Gastroesophageal sphincter (tissue), 4 donors: ENCODE measurements at regions not wholly inside any gene's neighbourhood (a gene's known extent, or its start where the extent isn't known, plus 50 kb on each side); places are given as distances from the start of the nearest gene placed in this dataset.

Experiments used
- ATAC-seq: fragments of 150-250 bp; one replicate; pipeline ENCODE4 v1.9.1; 2016; ENCODE audit warnings: mild to moderate bottlenecking, moderate library complexity
- H3K27ac ChIP-seq, 4 donors: fragments of 200-600 bp; sonication (generic) in 3 of 4; 1 replicate in 3 of 4; 2 replicates in 1 of 4; pipeline ENCODE4 v1.5.1; 2016 to 2019
- H3K27me3 ChIP-seq: fragments of 200-600 bp; sonication (generic); one replicate; pipeline ENCODE4 v1.5.1; 2019
- H3K36me3 ChIP-seq, 2 donors: fragments of 200-600 bp; sonication (generic); one replicate each; pipeline ENCODE4 v1.5.1; 2019; ENCODE audit warnings: control low read depth in 1 of 2
- H3K4me1 ChIP-seq, 3 donors: fragments of 200-600 bp; sonication (generic); 1 replicate in 2 of 3; 2 replicates in 1 of 3; pipeline ENCODE4 v1.5.1; 2016 to 2019; ENCODE audit warnings: control low read depth in 2 of 3
- H3K4me3 ChIP-seq, 2 donors: fragments of 200-600 bp; sonication (generic); one replicate each; pipeline ENCODE4 v1.5.1; 2019; ENCODE audit warnings: mild to moderate bottlenecking in 1 of 2, moderate library complexity in 1 of 2
- H3K9me3 ChIP-seq, 3 donors: fragments of 200-600 bp; sonication (generic); one replicate each; pipeline ENCODE4 v1.5.1; 2017 to 2019; ENCODE audit warnings: control low read depth in 2 of 3
- EP300 ChIP-seq: sonication (generic); formaldehyde crosslinking; IDR thresholded peaks from one replicate; pipeline ENCODE4 v1.6.1; 2017; ENCODE audit warnings: antibody characterized with exemption, mild to moderate bottlenecking
- POLR2A ChIP-seq, 2 donors: fragments of 450-650 bp; IDR thresholded peaks; one replicate each; pipeline ENCODE4 v1.6.1; 2017; ENCODE audit warnings: antibody characterized with exemption in 2 of 2, mild to moderate bottlenecking in 2 of 2, moderate library complexity in 1 of 2
- POLR2AphosphoS5 ChIP-seq: sonication (generic); formaldehyde crosslinking; IDR thresholded peaks from one replicate; pipeline ENCODE4 v1.6.1; 2017; ENCODE audit warnings: antibody characterized with exemption
- WGBS, 2 donors: methylation state at CpG; one replicate each; pipeline ENCODE4 v1.1.5; 2018; ENCODE audit warnings: low coverage in 1 of 2; 5-methylcytosine and 5-hydroxymethylcytosine counted together
- TF ChIP-seq, protein P1 (sequence below), 4 experiments: fragments of 200-600 bp in 2 of 4; fragments of 450-650 bp in 2 of 4; sonication (generic) in 1 of 4; IDR thresholded peaks; one replicate each; pipeline ENCODE4 v1.5.1; 2017 to 2019; ENCODE audit warnings: antibody characterized with exemption in 4 of 4, mild to moderate bottlenecking in 2 of 4, moderate library complexity in 2 of 4

DNA sequence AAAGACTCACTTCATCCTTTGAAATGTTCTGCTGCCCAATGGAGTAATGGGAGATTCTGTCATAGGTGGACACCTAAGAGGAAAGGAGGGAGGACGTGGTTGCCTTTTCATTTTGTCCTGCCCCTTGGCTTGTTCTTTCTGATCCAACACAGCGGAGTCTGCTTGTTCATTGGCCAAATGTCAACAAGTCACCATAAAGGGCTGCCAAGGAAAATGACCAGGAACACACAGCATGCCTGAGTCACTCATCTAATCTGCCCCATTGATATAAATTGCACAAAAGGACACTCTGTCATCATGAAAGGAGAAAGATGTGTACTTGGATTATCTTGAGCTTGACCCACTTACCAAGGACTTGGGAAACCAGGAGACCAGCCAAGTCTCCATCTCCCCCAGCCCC, 422.9 kb downstream of the SETD4 start:
- Histone ChIP-seq H3K4me3 (no peak overlapping the region), H3K36me3 (no peaks in the 10 kb centered on the region), H3K4me1 (no peaks in the 10 kb centered on the region), H3K27me3 (peaks cover 28% of the 10 kb centered on the region), H3K27ac (no peak overlapping the region), H3K9me3 (no peaks in the 10 kb centered on the region)
- ATAC-seq = peak; percentile 39
- whole genome bisulfite sequencing, 2 donors = 60 to 63% methylated on average over 1 to 2 of the region's 2 CpGs
- TF ChIP-seq, protein P1, sequence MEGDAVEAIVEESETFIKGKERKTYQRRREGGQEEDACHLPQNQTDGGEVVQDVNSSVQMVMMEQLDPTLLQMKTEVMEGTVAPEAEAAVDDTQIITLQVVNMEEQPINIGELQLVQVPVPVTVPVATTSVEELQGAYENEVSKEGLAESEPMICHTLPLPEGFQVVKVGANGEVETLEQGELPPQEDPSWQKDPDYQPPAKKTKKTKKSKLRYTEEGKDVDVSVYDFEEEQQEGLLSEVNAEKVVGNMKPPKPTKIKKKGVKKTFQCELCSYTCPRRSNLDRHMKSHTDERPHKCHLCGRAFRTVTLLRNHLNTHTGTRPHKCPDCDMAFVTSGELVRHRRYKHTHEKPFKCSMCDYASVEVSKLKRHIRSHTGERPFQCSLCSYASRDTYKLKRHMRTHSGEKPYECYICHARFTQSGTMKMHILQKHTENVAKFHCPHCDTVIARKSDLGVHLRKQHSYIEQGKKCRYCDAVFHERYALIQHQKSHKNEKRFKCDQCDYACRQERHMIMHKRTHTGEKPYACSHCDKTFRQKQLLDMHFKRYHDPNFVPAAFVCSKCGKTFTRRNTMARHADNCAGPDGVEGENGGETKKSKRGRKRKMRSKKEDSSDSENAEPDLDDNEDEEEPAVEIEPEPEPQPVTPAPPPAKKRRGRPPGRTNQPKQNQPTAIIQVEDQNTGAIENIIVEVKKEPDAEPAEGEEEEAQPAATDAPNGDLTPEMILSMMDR (IDR thresholded peaks at IDR 0.05) = no peak
- TF ChIP-seq POLR2AphosphoS5 = no peak
- no peak for TF ChIP-seq POLR2A (IDR thresholded peaks at IDR 0.05)
- TF ChIP-seq EP300 = no peak

DNA sequence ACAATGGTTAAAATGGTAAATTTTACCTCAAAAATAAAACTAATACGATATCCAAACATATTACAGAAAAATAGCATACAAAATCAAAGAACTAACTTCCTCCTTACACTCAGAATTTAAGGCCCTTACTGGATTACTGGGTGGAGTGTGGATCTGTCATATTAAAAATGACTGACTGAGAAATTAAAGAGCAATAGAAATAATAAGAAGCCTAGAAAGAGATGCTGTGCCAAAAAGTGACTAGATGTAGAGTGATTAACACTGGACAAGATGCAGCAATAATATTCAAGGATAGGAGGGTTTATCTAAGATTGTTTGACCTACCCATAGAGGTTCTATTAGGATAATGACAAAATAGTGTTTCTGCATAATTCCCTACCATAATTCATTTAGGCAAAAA, 424.3 kb downstream of the SETD4 start:
- WGBS, 2 donors = 60 to 78% methylated on average over 1 of the region's 1 CpG
- TF ChIP-seq POLR2AphosphoS5 (no peak), EP300 (no peak)
- ATAC-seq = no peak
- Histone ChIP-seq H3K27me3 (peaks cover 23% of the 10 kb centered on the region), H3K4me1 (no peaks in the 10 kb centered on the region), H3K36me3 (no peaks in the 10 kb centered on the region), H3K27ac (no peak overlapping the region), H3K9me3 (no peaks in the 10 kb centered on the region), H3K4me3 (no peak overlapping the region)

DNA sequence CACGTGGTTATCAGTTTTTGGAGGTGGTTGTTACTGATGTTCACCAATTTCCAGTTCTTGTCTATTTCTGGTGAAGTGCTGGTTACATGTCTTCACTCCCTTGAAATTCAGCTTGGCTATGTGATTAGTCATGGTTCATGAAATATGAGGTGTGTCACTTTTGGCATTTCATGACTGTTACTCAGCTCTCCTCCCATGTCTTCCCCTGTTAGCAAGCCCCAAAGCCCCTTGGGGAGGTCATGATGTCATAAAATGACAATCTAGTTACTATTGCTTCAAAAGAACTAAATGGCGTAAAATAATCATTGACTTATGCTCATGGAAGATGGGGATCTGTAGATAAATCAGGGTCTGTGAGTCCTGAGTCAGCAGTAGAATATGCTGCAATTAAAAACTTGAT, 425.1 kb downstream of the SETD4 start:
- 50 to 78% methylated on average over 1 to 2 of the region's 2 CpGs for WGBS, 2 donors
- H3K4me3 ChIP-seq = no peak overlapping the region
- no peaks in the 10 kb centered on the region for H3K9me3 ChIP-seq
- ATAC-seq = peak; percentile 58
- H3K36me3 ChIP-seq = no peaks in the 10 kb centered on the region
- no peak for TF ChIP-seq POLR2A (IDR thresholded peaks at IDR 0.05)
- TF ChIP-seq, protein P1 (IDR thresholded peaks at IDR 0.05) = no peak
- no peak for TF ChIP-seq POLR2AphosphoS5
- no peak for TF ChIP-seq EP300
- no peaks in the 10 kb centered on the region for H3K4me1 ChIP-seq
- no peak overlapping the region for H3K27ac ChIP-seq
- peaks cover 23% of the 10 kb centered on the region for H3K27me3 ChIP-seq

DNA sequence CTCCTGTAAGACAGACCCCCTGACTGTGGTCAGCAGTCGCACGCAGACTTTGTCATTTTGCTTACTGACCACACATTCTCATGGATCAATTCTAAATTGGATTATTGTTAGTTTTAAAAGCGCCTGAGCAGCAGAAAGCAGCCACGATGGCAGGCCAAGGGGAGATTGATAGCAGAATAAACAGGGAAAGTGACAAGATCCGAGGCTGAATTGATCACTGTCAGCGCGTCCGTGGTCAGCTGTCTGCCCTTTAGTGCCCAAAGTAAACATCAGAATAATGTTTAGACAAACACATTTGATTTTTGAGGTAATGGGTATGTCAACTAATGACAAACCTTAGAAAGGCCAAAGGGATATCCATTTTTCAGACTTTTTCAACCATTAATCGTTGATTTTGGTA, 426.8 kb downstream of the SETD4 start:
- peaks cover 20% of the 10 kb centered on the region for H3K27me3 ChIP-seq
- H3K36me3 ChIP-seq = no peaks in the 10 kb centered on the region
- no peak overlapping the region for H3K27ac ChIP-seq
- WGBS, 2 donors = 48 to 58% methylated on average over 9 of the region's 9 CpGs
- H3K4me3 ChIP-seq = no peak overlapping the region
- H3K4me1 ChIP-seq = no peaks in the 10 kb centered on the region
- ATAC-seq = no peak
- TF ChIP-seq POLR2AphosphoS5 = no peak
- TF ChIP-seq, protein P1 (IDR thresholded peaks at IDR 0.05) = no peak
- no peak for TF ChIP-seq POLR2A (IDR thresholded peaks at IDR 0.05)
- TF ChIP-seq EP300 = no peak
- H3K9me3 ChIP-seq = no peaks in the 10 kb centered on the region

DNA sequence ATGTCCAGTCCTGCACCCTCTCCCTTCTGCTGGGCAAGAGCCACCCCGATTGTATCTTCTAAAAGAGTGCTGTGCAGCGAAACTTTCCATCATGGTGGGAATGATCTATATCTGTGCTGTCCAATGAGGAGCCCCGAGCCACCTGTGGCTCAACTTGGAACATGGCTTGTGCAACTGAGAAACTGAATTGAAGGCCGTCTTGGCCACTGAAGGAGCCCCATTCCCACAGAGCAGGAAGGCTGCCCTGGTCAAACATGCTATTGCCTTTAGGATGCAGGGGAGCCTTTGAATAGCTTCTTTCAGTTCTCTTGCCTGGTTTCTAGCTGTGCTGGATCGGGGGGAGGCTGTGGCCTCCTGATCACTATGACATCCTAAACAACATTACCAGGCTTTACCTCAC, 427.6 kb downstream of the SETD4 start:
- no peak for ATAC-seq
- TF ChIP-seq POLR2A (IDR thresholded peaks at IDR 0.05) (no peak), EP300 (no peak), POLR2AphosphoS5 (no peak)
- TF ChIP-seq, protein P1 (IDR thresholded peaks at IDR 0.05) = no peak
- Histone ChIP-seq H3K9me3 (no peaks in the 10 kb centered on the region), H3K27ac (no peak overlapping the region), H3K36me3 (no peaks in the 10 kb centered on the region), H3K4me1 (no peaks in the 10 kb centered on the region), H3K27me3 (peaks cover 15% of the 10 kb centered on the region), H3K4me3 (no peak overlapping the region)
- WGBS, 2 donors = 77 to 83% methylated on average over 3 to 4 of the region's 5 CpGs

DNA sequence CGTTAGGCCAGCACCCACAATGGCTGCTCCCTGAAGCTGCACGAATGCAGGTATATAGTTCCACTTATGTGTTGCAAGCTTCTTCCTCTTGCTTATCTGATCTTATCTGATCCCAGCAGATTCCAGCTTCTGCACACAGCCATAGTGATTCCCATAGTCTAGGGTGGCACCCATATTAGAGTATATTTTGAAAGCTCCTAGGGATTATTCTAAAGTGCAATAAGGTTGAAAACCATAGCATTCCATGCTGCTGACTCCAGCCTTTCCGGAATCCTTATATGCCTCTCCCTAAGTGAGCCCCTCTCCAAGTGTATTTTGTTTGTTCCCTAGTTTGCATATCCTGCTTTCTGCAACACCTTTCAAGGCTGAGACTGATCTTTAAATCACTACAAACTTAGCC, 432.0 kb downstream of the SETD4 start:
- no peak for ATAC-seq
- no peak overlapping the region for H3K27ac ChIP-seq
- no peaks in the 10 kb centered on the region for H3K36me3 ChIP-seq
- WGBS, 2 donors = 71 to 100% methylated on average over 1 to 2 of the region's 3 CpGs
- peaks cover 13% of the 10 kb centered on the region for H3K27me3 ChIP-seq
- TF ChIP-seq, protein P1 (IDR thresholded peaks at IDR 0.05) = no peak
- TF ChIP-seq EP300 (no peak), POLR2AphosphoS5 (no peak), POLR2A (IDR thresholded peaks at IDR 0.05) (no peak)
- H3K4me1 ChIP-seq = no peaks in the 10 kb centered on the region
- no peak overlapping the region for H3K4me3 ChIP-seq
- H3K9me3 ChIP-seq = no peaks in the 10 kb centered on the region
